GM21381 (cell line): ENCODE measurements at regions not wholly inside any gene's neighbourhood (a gene's known extent, or its start where the extent isn't known, plus 50 kb on each side); places are given as distances from the start of the nearest gene placed in this dataset.
A peak's percentile ranks its signal among the peaks of the same experiment; 100 is the strongest.
"Not testable (repeated sequence)": the region's sequence is repeated elsewhere in the genome, so short reads cannot be mapped to it uniquely, and the experiment has no call there.

ENCODE experiments used
- ATAC-seq: cut with Tn5 transposase; IDR thresholded peaks from one replicate; pipeline ENCODE4 v1.9.1; 2021; ENCODE audit warnings: mild to moderate bottlenecking, moderate library complexity; ENCODE audit not compliant: unreplicated experiment

- no peak for ATAC-seq
Measured at GRCh38 chr4:27624749-27625148, 764.1 kb downstream of the STIM2 start.

- no peak for ATAC-seq
Measured at GRCh38 chr4:27628609-27629008, 768.0 kb downstream of the STIM2 start.

- ATAC-seq = no peak
Measured at GRCh38 chr4:27629532-27630225, 769.0 kb downstream of the STIM2 start.

GRCh38 chr4:27635936-27636913, 775.6 kb downstream of the STIM2 start:
- peak; percentile 79 for ATAC-seq

- no peak for ATAC-seq
Measured at GRCh38 chr4:27638163-27638915, 777.7 kb downstream of the STIM2 start.

GRCh38 chr4:27643101-27643500, 782.5 kb downstream of the STIM2 start:
- ATAC-seq = no peak

GRCh38 chr4:27648416-27648815, 787.8 kb downstream of the STIM2 start:
- ATAC-seq = no peak

- ATAC-seq = no peak
Measured at GRCh38 chr4:27662426-27662825, 801.8 kb downstream of the STIM2 start.

- ATAC-seq = no peak
Measured at GRCh38 chr4:27666943-27667342, 806.3 kb downstream of the STIM2 start.

GRCh38 chr4:27668001-27668400, 807.4 kb downstream of the STIM2 start:
- ATAC-seq = no peak

- ATAC-seq = no peak
Measured at GRCh38 chr4:27678027-27678426, 817.4 kb downstream of the STIM2 start.

- peak; percentile 96 for ATAC-seq
Measured at GRCh38 chr4:27684610-27685011, 824.0 kb downstream of the STIM2 start.

GRCh38 chr4:27685091-27685490, 824.5 kb downstream of the STIM2 start:
- no peak for ATAC-seq

- no peak for ATAC-seq
Measured at GRCh38 chr4:27685947-27686346, 825.3 kb downstream of the STIM2 start.

GRCh38 chr4:27692158-27692557, 831.5 kb downstream of the STIM2 start:
- ATAC-seq = no peak

GRCh38 chr4:27692868-27693634, 832.4 kb downstream of the STIM2 start:
- no peak for ATAC-seq

GRCh38 chr4:27696257-27696656, 835.6 kb downstream of the STIM2 start:
- not testable (repeated sequence) for ATAC-seq

GRCh38 chr4:27701606-27702005, 841.0 kb downstream of the STIM2 start:
- no peak for ATAC-seq

GRCh38 chr4:27702730-27703431, 842.2 kb downstream of the STIM2 start:
- ATAC-seq = no peak

- ATAC-seq = no peak
Measured at GRCh38 chr4:27703771-27704170, 843.1 kb downstream of the STIM2 start.
